EH (cell line): ENCODE measurements at regions not wholly inside any gene's neighbourhood (a gene's known extent, or its start where the extent isn't known, plus 50 kb on each side); places are given as distances from the start of the nearest gene placed in this dataset.

Experiments
- DNase-seq: peaks from one replicate; pipeline ENCODE4 v3.0.0-alpha.2; 2015; ENCODE audit warnings: low read depth

DNA sequence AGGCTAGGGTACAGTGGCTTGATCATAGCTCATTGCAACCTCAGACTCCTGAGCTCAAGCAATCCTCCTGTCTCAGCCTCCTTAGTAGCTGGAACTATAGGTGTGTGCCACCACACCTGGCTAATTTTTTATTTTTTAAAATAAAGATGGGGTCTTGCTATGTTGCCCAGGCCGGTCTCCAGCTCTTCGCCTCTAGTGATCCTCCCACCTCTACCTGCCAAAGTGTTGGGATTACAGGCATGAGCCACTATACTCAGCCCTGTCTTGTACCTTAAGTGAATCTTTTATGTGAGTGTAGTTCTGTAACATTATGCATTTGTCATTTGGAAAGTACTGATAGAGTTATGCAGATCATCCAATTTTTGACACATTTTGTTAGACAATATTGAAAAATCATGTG is 66.9 kb upstream of the C15orf39 start:
- DNase-seq: no peak

DNA sequence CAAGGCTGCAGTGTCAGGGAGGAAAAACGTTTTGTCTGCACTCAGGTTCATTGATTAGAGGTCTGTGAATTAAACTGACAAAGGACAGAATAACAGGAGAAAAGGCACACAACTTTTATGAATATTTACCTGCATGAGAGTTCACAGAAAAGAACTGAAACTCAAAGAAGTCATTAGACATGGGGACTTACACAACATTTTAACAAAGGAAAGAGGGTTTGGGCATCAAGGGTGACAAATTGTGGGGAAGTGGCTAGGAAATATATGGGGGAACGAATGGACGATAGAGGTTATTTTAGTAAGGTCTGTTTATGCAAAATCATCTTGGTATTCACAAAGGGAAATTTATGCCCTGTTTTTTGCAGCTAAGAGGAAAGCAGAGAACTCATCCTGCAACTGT is 65.6 kb upstream of the C15orf39 start:
- no peak for DNase-seq

DNA sequence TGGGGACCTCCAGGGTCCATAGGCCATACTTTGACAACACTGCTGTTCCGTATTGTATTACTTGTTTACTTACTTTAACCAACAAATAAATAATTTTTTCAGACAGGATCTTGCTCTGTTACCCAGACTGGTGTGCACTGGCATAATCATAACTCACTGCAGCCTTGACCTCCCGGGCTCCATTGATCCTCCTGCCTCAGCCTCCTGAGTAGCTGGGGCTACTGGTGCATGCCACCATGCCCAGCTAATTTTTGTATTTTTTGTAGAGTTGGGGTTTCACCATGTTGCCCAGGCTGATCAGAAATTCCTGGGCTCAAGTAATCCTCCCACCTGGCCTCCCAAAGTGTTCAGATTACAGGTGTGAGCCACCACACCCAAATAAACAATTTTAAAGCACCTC is 64.9 kb upstream of the C15orf39 start:
- no peak for DNase-seq

DNA sequence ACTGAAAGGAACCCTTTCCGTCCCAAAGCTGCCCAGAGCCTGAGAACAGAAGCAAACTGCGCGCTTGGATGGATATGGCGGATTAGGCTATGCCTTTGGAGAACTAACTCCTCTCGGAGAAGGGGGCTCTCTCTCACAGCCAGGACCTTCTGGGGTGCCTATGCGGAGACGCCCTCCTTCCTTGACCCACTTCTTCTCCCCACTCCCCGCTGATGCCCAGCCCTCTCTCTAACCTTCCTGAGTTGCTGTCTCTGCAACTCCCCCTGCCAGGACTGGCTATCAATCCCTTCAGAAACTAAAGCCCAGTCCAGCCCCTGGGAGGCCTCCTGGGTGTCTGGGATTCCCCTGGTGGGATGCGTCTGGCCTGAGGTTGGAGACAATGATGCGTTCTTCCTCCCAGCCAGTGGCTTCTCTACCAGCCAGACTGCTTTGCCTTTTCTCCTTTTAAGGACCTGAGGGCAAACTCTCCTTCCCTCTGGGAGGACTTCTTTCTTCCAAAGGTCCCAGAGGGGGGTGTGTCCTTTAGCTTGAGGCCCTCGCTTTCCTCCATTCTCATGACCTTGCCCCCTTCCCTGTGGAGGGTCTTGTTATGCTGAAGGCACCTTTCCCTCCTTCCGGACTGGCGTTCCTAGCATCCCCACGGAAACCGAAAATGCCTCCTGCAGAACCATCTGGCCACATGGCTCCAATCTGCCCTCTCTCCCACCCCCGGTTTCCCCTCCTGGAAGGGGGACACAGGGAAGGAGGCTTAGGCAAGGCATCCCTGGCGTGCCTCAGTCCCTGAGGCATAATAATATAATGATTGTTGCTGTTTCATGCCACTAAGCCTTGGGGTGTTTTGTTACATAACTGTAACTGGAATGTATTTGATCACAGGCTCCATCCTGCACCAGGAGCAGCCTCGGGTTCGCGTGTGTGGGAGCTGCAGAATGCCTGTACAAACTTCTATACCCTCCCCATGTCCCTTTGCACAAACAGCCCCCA is 63.4 kb upstream of the C15orf39 start:
- DNase-seq: peak; percentile 75

DNA sequence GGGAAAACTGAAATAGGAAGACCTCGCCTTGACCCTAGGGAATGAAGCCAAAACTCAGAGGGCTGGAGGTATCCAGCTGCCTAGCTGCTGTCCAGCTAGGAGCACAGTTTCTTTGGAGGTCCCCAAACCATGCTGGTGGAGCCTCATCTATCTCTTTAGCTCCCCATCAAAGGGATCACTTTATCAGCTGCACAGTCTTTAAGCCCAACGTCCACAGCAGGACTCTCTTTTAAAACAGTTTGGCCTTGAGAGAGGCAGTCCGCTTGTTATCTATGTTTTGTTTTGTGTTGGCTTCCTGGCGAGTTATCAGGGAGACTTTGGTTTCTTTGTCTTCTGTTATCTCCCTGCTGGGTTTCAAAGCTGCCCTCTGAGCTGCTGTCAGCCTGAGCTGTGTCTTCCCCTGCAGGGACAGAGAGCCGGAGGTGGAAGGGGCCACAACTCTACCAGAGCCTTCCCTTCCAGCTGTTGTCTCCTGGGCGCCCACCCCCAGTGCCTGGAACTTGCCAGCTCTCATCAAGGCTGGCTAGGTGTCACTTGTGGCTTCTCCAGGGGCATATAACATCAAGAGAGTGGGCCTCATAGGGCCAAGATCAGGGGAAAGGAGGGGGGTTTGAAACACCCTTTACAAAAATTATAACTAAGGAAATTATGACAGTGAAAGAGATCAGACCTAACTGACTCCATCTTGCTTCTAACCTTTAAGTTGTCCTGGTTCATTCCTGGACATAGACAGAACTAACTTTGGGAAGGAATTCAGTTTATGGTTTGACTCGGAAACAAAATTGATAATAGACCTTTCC is 61.4 kb upstream of the C15orf39 start:
- DNase-seq: no peak

DNA sequence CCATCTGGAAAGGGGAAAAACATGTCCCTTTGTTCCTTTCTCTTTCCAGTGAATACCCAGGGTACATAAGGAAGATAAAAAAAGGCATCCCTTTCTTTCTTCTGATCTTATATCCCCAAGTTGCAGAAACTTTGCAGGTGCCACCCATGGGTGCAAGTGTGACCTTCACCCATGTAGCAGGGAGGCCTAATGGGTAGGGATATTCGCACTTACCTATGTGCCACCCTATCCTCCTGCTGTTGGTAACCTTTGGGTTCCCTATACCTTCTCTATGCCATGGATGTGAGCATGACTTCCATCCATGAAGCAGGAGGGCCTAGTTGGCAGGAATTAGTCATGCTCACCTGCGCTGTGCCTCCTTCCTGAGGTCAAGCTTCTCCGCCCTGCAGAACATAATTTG is 59.2 kb upstream of the C15orf39 start:
- no peak for DNase-seq

DNA sequence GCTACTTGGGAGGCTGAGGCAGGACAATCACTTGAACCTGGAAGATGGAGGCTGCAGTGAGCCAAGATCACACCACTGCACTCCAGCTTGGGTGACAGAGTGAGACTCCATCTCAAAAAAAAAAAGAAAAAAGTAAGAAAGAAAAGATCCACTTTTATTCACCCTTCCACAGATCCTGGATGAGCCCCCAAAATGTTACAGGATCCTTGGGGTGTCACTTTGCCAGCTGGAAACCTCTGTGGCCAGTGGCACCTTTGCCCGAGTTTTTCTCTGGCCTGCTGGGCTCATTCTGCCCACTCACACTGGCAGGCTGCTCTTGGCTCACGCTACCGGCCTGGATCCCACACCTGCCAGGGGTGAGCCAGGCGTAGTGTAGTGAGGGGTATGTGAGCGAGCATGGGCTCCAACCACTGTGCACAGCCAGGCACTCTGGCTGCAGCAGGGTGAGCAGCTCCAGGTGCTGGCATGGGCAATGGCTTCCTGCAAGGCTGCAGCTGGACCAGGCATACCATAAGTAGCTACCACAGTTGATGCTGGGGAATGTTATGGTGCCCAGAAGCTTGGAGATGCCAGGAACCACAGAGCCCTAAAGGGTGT is 57.8 kb upstream of the C15orf39 start:
- DNase-seq: no peak

DNA sequence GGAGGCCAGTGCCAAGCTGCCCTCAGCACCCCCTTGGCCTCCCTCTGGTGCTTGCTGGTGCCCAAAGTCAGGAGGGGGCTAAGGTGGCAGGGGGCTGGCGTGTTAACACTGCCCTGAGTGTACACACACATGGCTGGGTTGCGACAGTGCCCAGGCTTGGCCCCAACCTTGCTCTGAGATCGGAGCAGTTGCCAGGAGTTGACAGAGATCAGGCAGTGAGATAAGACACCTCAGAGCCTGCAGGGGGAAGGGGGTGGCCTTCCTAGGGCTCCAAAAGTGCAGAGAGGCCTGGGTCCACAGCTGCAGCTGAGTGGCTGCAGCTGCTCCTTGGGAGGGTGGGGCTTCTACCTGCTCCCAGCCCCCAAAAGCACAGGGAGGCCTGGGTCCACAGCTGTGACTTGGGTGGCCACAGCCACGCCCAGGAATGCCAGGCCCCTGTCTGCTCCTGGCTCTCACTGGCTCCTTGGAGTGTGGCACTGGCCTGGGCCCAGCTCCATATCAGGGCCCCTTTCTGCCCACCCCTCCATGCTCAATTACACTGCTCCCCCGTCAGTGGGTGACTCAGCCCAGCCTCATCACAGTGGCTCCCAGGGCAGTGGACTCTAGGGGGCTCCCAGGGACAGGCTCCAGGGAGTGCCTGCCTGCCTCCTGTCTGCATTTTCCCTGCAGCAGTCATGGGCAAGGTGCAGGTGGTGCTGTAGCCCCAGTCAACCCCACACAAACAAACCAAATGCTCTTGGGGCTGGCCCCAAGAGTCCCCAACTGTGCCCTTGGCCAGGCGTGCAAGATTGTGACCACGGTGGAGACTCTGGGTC is 56.4 kb upstream of the C15orf39 start:
- no peak for DNase-seq

DNA sequence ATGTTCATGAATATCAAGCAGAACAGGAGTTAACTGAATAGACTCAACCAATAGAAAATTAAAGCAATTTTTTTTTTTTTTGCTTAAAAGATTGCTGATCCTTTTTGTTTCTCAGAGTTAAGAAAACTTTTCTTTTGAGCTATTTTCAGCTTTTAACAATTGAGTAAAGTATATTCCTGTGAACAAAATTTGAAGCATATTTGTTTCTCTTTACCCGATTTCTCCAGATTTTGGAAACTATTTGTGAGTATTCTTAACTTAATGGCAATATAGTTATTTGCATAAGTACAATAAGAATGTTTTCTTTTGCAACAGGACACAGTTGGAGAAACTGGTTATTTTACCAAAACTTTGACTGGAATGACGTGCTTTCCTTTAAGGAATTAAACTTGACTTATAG is 53.4 kb upstream of the C15orf39 start:
- DNase-seq: no peak

DNA sequence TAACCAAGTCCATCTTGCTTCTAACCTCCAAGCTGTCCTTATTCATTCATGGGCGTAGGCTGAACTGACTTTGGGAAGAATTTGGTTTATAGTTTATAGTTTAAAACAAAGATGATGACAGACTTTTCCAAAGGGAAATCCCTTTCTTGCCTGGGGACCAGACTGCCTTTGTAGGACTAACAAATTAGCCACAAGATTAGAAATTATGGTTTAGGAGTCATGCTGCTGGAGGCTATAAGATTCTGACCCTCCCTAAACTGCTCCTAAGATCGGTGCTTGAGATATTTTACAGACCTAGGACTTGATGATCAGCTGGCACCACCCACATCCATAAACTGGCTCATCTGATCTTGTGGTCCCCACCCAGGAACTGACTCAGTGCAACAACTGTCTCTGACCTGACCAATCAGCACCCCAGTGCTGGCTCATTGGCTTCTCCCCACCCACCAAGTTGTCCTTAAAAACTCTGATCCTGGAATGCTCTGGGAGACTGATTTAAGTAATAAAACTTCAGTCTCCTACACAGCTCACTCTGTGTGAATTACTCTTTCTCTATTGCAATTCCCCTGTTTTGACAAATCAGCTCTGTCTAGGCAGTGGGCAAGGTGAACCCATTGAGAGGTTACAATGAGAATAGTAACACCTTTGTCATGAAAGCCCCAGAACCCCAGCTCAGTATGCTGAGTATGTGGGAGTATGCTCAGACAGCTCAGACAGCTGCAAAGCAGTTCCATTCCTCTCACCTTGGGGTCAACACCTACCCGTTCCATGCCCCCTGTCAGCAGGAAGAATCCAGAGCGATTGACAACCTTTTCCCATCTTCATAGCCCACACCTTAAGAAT is 51.6 kb upstream of the C15orf39 start:
- peak; percentile 99 for DNase-seq

DNA sequence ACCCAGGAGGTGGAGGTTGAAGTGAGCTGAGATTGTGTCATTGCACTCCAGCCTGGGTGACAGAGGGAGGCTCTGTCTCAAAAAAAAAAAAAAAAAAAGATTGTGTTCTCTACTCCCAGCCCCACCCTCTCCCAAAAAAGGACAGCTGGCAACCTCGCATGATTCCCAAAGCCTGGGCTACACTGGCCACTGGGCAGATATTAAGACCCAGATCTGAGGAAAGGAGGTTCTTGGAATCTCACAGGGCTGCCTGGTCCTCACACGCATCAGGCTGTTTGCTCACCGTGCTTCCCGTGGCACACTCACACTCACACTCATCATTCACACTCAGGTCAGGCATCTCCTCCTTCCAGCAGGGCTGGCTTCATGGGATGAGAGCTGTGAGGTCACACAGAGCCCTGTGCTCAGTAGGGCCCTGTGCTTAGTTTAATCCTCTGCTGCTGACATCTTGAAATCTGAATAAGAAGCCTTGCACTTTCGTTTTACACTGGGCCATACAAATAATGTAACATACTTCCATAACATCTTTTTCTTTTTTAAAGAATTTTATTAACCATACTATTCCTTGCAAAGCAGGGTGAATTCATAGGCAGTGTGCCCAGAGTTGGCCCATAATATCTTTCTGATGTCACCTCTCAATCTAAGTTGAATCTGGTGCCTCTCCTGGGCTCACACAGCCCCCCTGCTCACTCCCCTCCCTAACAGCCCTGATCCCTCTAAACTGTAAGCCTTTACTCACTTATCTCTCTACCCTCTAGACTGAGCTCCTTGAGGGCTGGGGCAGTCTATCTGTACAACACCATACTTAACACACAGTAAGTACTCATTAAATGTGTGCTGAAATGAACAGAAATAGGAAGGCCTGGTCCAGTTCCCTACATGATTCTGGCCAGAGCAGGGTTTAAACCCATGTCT is 50.2 kb upstream of the C15orf39 start:
- DNase-seq: no peak
